Colon (tissue), 2 donors: ENCODE measurements at regions not wholly inside any gene's neighbourhood (a gene's known extent, or its start where the extent isn't known, plus 50 kb on each side); places are given as distances from the start of the nearest gene placed in this dataset.
A peak's percentile ranks its signal among the peaks of the same experiment; 100 is the strongest.
"Not testable (repeated sequence)": the region's sequence is repeated elsewhere in the genome, so short reads cannot be mapped to it uniquely, and the experiment has no call there.

ENCODE experiments used
- FAIRE-seq: peaks from 2 replicates; lab custom pipeline; 2012; peaks lifted over from hg19 to GRCh38; lab: Jason Lieb, UNC
- donor health status: control.
- donor health status: control.

DNA sequence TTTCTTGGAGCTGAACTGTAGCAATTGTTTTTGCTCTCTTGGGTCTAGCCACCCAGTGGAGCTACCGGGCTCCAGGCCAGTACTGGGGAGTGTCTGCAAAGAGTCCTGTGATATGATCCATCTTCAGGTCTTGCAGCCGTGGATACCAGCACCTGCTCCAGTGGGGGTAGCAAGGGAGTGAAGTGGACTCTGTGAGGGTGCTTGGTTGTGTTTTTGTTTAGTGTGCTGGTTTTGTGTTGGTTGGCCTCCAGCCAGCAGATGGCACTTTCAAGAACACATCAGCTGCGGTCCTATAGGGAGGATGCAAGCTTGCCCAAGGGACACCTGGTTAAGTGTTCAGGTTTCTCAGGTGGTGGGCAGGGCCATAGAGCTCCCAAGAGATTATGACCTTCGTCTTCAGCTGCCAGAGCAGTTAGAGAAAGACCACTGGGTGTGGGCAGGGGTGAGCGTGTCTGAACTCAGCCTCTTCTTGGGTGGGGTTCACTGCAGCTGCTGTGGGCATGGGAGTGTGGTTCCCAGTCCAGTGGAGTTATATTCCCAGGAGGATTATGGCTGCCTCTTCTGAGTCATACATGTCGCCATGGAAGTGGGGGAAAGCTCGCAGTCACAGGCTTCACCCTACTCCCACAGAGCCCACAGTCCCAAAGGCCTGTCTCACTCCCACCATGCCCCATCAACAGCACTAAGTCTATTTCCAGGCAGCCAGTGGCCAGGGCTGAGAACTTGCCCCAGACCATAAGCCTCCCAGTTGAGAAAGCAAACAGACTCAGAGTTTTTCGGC, 811.6 kb downstream of the GLUD2 start:
- FAIRE-seq = no peak

DNA sequence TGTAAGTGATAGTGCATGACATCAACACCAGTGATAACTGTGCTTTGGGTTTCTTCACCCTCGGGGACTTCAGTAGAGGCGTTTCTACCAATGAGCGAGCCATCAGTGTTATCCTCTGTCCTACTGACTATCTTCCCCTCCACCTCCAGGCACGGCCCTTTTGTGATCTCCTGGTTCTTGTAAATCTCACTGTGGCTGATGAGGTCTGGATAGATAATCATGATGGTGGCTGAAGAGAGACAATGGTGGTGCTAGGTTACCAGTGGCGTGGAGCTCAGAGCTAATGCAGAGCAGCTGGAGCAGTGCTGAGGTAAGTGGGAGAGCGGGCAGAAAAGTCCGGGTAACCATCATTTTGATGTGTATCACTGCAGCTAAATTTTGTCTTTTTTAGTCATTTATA, 816.6 kb downstream of the GLUD2 start:
- FAIRE-seq = no peak

DNA sequence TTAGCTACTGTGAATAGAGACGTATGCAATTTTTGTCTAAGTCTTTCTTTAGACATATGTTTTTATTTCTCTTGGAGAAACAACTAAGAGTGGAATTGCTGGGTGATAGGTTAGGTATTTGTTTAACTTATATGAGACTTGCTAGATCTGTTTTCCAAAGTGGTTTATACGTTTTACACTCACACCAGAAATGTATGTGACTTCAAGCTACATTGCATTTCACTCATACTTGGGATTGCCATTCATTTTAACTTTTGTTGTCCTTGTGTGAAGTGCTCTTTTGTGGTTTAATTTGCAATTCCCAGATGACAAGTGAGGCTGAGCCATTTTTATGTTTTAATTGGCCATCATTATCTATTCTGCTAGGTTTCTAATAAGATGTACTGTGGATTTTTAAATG, 817.2 kb downstream of the GLUD2 start:
- no peak for FAIRE-seq

DNA sequence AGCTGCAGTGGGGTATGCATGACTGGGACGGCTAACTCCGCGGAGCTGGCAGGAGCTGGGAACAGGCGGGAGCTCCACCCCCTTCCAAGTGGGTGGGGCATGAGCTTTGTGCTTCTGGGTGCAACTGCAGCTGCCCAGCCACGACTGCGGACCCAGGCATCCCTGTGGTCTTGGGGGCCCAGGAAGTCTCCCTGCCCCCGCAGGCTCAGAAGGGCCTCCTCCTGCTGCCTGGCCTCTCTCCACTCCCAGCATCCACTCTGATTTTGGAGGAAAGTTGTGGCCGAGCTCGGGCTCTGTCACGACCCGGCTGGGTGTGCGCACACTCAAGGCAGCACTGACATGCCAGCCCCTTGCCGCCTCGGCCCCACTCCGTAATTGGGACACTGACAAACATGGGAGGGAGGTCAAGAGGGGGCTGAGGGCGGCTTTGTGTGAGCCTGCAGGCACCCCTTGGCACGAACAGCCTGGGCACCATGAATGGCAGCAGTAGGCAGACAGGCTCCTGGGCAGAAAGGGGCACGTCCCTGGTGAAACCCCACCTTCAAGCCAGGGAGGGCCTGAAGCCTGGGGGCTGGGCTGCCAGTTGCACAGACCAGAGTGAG, 822.6 kb downstream of the GLUD2 start:
- FAIRE-seq = no peak

DNA sequence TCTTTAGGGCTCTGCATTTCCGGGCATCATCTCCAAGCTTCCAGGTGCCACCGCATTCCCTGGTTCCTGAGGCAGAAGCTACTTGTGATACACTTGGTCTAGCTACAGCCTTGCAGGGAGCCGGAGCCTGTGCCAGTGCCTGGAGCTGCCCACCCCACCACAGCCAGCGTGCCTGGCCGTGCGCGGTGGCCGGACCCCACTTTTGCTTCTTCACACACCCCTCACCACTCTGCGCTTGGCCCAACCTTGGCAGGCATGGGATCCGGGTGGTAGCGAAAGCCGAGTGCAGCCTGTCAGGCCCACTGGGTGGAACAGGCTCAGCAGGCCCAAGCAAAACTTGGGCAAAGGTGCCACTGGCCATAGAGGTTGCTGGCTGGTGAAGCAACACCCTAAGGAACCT, 823.7 kb downstream of the GLUD2 start:
- no peak for FAIRE-seq

GRCh38 chrX:121876305-121876704, 828.9 kb downstream of the GLUD2 start:
- no peak for FAIRE-seq

- not testable (repeated sequence) for FAIRE-seq
These were observed 829.9 kb downstream of the GLUD2 start for GRCh38 chrX:121877337-121877736.

GRCh38 chrX:121886557-121886956, 839.1 kb downstream of the GLUD2 start:
- FAIRE-seq = no peak

DNA sequence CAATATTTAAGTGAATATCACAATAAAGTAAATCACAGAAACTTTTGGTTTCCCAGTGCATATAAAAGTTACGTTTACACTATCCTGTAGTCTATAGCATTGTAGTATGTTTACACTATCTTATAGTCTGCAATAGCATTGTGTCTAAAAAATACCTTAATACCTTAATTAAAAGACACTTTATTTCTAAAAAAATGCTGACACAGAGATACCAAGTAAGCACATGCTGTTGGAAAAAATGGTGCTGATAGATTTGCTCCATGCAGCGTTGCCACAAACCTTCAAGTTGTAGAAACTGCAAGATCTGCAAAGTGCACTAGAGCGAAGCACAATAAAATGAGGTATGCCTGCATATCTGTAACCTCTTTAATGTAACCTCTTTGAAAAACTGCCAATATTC, 847.3 kb downstream of the GLUD2 start:
- no peak for FAIRE-seq

DNA sequence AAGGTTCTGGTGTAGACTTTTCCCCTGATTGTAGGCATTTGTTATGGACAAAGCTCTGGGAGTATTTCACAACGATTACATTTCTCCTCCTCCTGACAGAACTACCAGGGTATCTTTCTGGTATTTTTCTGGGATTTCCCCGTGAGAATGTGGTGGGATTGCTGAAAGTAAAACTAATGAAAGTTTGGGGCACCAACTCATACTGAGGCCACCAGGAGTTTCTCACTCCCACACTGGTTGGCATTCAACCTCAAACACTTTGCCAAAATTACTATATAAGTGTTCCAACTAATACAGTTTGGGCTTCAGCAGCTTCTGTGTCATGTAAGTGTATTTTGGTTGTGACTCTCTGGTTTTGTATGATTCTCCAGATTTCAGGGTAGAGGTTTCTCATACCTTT, 855.1 kb downstream of the GLUD2 start:
- no peak for FAIRE-seq

DNA sequence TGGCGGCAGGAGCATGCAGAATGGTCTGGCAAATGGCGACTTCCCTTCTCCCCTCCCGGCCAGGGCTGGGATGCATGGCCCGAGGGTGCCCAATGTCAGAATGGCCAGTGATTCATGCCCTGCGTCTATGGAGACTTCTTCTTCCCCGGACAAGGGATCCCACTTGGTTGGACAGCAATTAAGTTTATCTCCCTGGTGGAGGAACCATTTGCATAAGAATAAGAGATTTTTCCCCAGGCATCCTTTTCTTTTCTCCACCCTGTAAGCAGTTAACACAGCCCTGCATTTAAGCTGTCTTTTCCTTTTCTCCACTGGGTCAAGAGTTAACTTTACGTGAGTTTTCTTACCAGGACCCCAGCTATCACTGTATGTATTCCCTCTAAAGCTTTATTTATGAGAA, 856.6 kb downstream of the GLUD2 start:
- FAIRE-seq = no peak

- FAIRE-seq = no peak
These were observed 873.8 kb downstream of the GLUD2 start for GRCh38 chrX:121921258-121921657.

DNA sequence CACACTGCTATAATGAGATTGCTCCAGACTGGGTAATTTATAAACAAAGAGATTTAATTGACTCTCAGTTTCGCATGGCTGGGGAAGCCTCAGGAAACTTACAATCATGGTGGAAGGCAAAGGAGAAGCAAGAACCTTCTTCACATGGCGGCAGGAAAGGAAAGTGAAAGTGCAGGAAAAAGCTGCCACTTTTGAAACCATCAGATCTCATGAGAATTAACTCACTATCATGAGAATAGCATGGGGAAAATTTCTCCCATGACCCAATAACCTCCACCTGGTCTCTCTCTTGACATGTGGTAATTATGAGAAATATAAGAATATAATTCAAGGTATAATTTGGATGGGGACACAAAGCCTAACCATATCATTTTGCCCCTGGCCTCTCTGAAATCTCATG, 884.2 kb downstream of the GLUD2 start:
- no peak for FAIRE-seq

GRCh38 chrX:121932688-121933087, 885.3 kb downstream of the GLUD2 start:
- FAIRE-seq = no peak

GRCh38 chrX:121949041-121949760, 901.8 kb downstream of the GLUD2 start:
- peak; percentile 24 for FAIRE-seq

GRCh38 chrX:121958886-121959285, 911.5 kb downstream of the GLUD2 start:
- no peak for FAIRE-seq

DNA sequence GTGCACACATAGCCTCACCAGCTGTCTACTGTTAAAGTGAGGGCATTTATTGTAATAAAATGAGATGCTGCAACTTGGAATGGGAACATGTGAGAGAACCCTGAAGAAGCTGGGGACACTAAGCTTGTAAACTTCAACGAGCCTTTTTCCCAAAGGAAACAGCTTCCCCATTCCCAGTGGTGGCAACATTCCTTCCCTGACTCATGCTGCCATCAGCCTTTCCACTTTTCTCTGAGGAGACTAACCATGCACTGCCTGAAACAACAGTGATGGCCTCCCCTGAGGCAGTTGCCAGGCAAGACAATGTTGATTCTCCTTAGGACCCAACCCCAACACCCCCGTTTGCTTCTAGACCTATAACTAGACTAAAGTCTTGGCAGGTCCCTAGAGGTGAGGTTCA, 928.3 kb downstream of the GLUD2 start:
- no peak for FAIRE-seq

- FAIRE-seq = no peak
These were observed 939.8 kb downstream of the GLUD2 start for GRCh38 chrX:121987163-121987562.

DNA sequence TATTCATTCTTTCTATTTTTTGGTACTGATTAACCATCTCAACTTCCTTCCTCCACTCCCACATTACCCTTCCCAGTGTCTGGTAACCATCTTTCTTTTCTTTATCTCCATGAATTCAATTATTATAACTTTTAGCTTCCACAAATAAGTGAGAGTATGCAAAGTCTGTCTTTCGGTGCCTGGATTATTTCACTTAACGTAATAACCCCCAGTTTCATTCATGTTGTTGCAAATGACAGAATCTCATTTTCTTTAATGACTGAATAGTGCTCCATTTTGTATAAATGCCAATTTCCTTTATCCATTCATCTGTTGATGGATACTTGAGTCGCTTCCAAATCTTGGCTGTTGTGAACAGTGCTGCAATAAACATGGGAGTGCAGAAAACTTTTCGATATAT, 940.4 kb downstream of the GLUD2 start:
- FAIRE-seq = no peak

DNA sequence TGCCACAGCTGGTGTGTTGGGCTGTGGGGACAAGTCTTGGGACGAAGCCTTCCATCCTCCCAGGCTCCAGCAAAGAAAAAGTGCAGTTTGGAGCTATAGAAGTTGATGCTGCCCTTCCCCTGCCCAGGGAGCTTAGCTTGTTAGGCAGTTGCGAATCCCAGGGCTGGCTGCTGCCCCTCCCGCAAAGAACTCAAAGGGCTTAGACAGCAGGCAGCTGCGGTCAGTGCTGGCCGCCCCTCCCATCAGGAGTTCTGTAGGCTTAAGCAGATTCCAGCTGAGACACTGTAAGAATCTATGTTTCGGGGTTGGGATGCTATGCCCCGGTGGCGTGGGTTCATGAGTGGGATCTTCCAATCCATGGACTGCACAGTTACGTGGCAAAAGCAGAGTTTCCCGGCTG, 956.7 kb downstream of the GLUD2 start:
- no peak for FAIRE-seq

GRCh38 chrX:122026665-122027064, 979.3 kb downstream of the GLUD2 start:
- no peak for FAIRE-seq

DNA sequence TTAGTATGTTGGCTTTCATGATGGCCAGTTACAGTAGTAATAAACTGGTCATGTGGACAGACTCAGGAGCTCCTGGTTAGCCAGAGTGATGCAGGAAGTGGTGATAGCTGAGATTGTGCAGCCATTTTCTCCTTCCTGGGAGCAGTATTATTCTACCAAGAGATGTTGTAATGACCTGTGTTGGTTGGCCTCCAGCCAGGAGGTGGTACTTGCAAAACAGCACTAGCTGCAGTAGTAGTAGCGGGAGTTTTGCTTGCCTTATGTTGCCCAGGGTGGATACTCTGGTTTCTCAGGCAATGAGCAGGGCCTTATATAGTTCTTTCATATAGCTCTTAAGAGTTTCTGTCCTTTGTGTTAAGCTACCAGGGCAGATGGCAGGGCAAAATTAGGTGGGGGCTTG, 998.8 kb downstream of the GLUD2 start:
- FAIRE-seq = no peak

DNA sequence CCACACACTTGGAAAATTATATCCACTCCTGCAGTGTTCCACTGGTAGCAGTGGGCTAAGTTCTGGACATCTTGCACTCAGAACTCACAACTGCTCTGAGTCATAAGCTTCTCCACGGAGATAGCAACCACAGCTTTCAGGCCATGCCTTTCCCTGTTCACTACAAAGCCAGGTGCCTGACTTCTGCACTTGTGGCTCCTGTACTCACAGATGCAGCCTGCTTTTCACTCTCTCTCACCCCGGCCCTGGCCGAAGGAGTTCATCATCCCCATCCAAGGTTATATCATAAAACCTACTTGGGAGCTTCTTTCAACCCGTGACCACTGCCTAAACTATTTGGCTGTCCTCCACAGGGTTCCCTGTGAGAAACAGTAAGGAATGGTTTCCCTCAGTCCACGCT, 999.4 kb downstream of the GLUD2 start:
- FAIRE-seq = no peak
